ENCODE measurements at regions not wholly inside any gene's neighbourhood (a gene's known extent, or its start where the extent isn't known, plus 50 kb on each side); places are given as distances from the start of the nearest gene placed in this dataset.

- TF ChIP-seq EZH2 (IDR thresholded peaks at IDR 0.05; ENCODE audit: insufficient read depth, poor library complexity, severe bottlenecking) = no peak
- TF ChIP-seq EZH2phosphoT487 (IDR thresholded peaks at IDR 0.05; ENCODE audit: insufficient read depth, low read depth) = no peak
Observed at GRCh38 chr11:28627690-28628255, 519.6 kb downstream of the METTL15 start.
